Erythroblast (primary cell): ENCODE measurements at regions not wholly inside any gene's neighbourhood (a gene's known extent, or its start where the extent isn't known, plus 50 kb on each side); places are given as distances from the start of the nearest gene placed in this dataset.

Source experiments
- DNase-seq, 2 experiments: peaks; one replicate each; lab custom pipeline; 2025; lab: John Stamatoyannopoulos, UW
- GATA1 ChIP-seq: IDR thresholded peaks from 2 replicates; pipeline ENCODE4 v1.6.1; 2011; ENCODE audit warnings: low read depth, mild to moderate bottlenecking, control low read depth, low read length, moderate library complexity
- POLR2A ChIP-seq: IDR thresholded peaks from 2 replicates; pipeline ENCODE4 v1.6.1; 2011; ENCODE audit warnings: mild to moderate bottlenecking, low read length

GRCh38 chr16:85312174-85312573, 199.9 kb upstream of the CIBAR2 start:
- DNase-seq: no peak
- no peak for TF ChIP-seq POLR2A
- no peak for TF ChIP-seq GATA1

GRCh38 chr16:85312642-85313525, 200.6 kb upstream of the CIBAR2 start:
- no peak for TF ChIP-seq GATA1
- TF ChIP-seq POLR2A: no peak

GRCh38 chr16:85313526-85314301, 201.4 kb upstream of the CIBAR2 start:
- TF ChIP-seq GATA1 (no peak), POLR2A (no peak)
- DNase-seq: no peak

More at GRCh38 chr16:85312642-85313525, 200.6 kb upstream of the CIBAR2 start:
- DNase-seq: no peak

GRCh38 chr16:85314512-85314971, 202.3 kb upstream of the CIBAR2 start:
- DNase-seq: no peak
- TF ChIP-seq POLR2A: no peak
- no peak for TF ChIP-seq GATA1

GRCh38 chr16:85315866-85316265, 203.6 kb upstream of the CIBAR2 start:
- TF ChIP-seq POLR2A: no peak
- TF ChIP-seq GATA1: no peak
- DNase-seq: no peak

- DNase-seq: peak; percentile 81 to 86
- TF ChIP-seq GATA1 (no peak), POLR2A (no peak)
Observed at GRCh38 chr16:85316321-85316919, 204.1 kb upstream of the CIBAR2 start.

GRCh38 chr16:85316944-85317343, 204.7 kb upstream of the CIBAR2 start:
- no peak for TF ChIP-seq GATA1
- TF ChIP-seq POLR2A: no peak
- DNase-seq: no peak

GRCh38 chr16:85317704-85318103, 205.4 kb upstream of the CIBAR2 start:
- TF ChIP-seq GATA1: no peak
- TF ChIP-seq POLR2A: no peak
- no peak for DNase-seq

- no peak for DNase-seq
- TF ChIP-seq GATA1 (no peak), POLR2A (no peak)
Observed at GRCh38 chr16:85319208-85319983, 207.1 kb upstream of the CIBAR2 start.

GRCh38 chr16:85319984-85320440, 207.7 kb upstream of the CIBAR2 start:
- no peak for TF ChIP-seq POLR2A
- TF ChIP-seq GATA1: no peak
- no peak for DNase-seq

- TF ChIP-seq GATA1 (no peak), POLR2A (no peak)
- DNase-seq: no peak
Observed at GRCh38 chr16:85320677-85321385, 208.6 kb upstream of the CIBAR2 start.

GRCh38 chr16:85321509-85322271, 209.4 kb upstream of the CIBAR2 start:
- DNase-seq: peak; percentile 41 to 57
- TF ChIP-seq GATA1: no peak
- TF ChIP-seq POLR2A: no peak
